ENCODE measurements at regions not wholly inside any gene's neighbourhood (a gene's known extent, or its start where the extent isn't known, plus 50 kb on each side); places are given as distances from the start of the nearest gene placed in this dataset.

GRCh38 chr4:163923092-163923491 lies 428.6 kb downstream of the TMA16 start:
- no peak for TF ChIP-seq EP300 (IDR thresholded peaks at IDR 0.05)
- no peak for TF ChIP-seq POLR2A (IDR thresholded peaks at IDR 0.05)
- TF ChIP-seq POLR2AphosphoS5 (IDR thresholded peaks at IDR 0.05), result no peak
- TF ChIP-seq CTCF (IDR thresholded peaks at IDR 0.05), result no peak
- no peak overlapping the region for H3K4me3 ChIP-seq
- H3K9me3 ChIP-seq, result no peaks in the 10 kb centered on the region
- no peaks in the 10 kb centered on the region for H3K36me3 ChIP-seq
- WGBS, result 82% methylated on average over 2 of the region's 2 CpGs
- H3K4me1 ChIP-seq, result no peaks in the 10 kb centered on the region
- no peak overlapping the region for H3K27ac ChIP-seq
- no peak for DNase-seq (ENCODE audit: low spot score in 2 of 2)
- no peaks in the 10 kb centered on the region for H3K27me3 ChIP-seq

GRCh38 chr4:163930086-163930485 lies 435.6 kb downstream of the TMA16 start:
- TF ChIP-seq POLR2A (IDR thresholded peaks at IDR 0.05), result no peak
- TF ChIP-seq POLR2AphosphoS5 (IDR thresholded peaks at IDR 0.05), result no peak
- no peak for TF ChIP-seq EP300 (IDR thresholded peaks at IDR 0.05)
- no peak for TF ChIP-seq CTCF (IDR thresholded peaks at IDR 0.05)

GRCh38 chr4:163932504-163932903 lies 438.0 kb downstream of the TMA16 start:
- no peak overlapping the region for H3K27ac ChIP-seq
- H3K9me3 ChIP-seq, result no peaks in the 10 kb centered on the region
- 91% methylated on average over 7 of the region's 7 CpGs for WGBS
- H3K36me3 ChIP-seq, result no peaks in the 10 kb centered on the region
- H3K4me1 ChIP-seq, result no peaks in the 10 kb centered on the region
- DNase-seq (ENCODE audit: low spot score in 2 of 2), result peak in 1 of 2 donors; percentile 25
- no peaks in the 10 kb centered on the region for H3K27me3 ChIP-seq
- H3K4me3 ChIP-seq, result no peak overlapping the region
- TF ChIP-seq EP300 (IDR thresholded peaks at IDR 0.05) (no peak), POLR2AphosphoS5 (IDR thresholded peaks at IDR 0.05) (no peak), CTCF (IDR thresholded peaks at IDR 0.05) (no peak)

More at GRCh38 chr4:163930086-163930485, 435.6 kb downstream of the TMA16 start:
- no peak overlapping the region for H3K27ac ChIP-seq
- no peaks in the 10 kb centered on the region for H3K36me3 ChIP-seq
- no peaks in the 10 kb centered on the region for H3K4me1 ChIP-seq
- no peak overlapping the region for H3K4me3 ChIP-seq
- no peak for DNase-seq (ENCODE audit: low spot score in 2 of 2)
- no peaks in the 10 kb centered on the region for H3K9me3 ChIP-seq
- no peaks in the 10 kb centered on the region for H3K27me3 ChIP-seq

GRCh38 chr4:163939597-163939996 lies 445.1 kb downstream of the TMA16 start:
- DNase-seq (ENCODE audit: low spot score in 2 of 2), result no peak
- no peaks in the 10 kb centered on the region for H3K9me3 ChIP-seq
- no peaks in the 10 kb centered on the region for H3K4me1 ChIP-seq

GRCh38 chr4:163941221-163941905 lies 446.9 kb downstream of the TMA16 start:
- Histone ChIP-seq H3K27ac (no peak overlapping the region), H3K9me3 (no peaks in the 10 kb centered on the region), H3K4me3 (no peak overlapping the region), H3K4me1 (no peaks in the 10 kb centered on the region), H3K27me3 (no peaks in the 10 kb centered on the region), H3K36me3 (no peaks in the 10 kb centered on the region)
- DNase-seq (ENCODE audit: low spot score in 2 of 2), result no peak
- 81% methylated on average over 7 of the region's 7 CpGs for WGBS
- TF ChIP-seq EP300 (IDR thresholded peaks at IDR 0.05) (no peak), POLR2A (IDR thresholded peaks at IDR 0.05) (no peak), CTCF (IDR thresholded peaks at IDR 0.05) (no peak), POLR2AphosphoS5 (IDR thresholded peaks at IDR 0.05) (no peak)

More at GRCh38 chr4:163939597-163939996, 445.1 kb downstream of the TMA16 start:
- 83% methylated on average over 1 of the region's 1 CpG for WGBS
- Histone ChIP-seq H3K4me3 (no peak overlapping the region), H3K36me3 (no peaks in the 10 kb centered on the region), H3K27ac (no peak overlapping the region), H3K27me3 (no peaks in the 10 kb centered on the region)
- no peak for TF ChIP-seq POLR2AphosphoS5 (IDR thresholded peaks at IDR 0.05)
- TF ChIP-seq CTCF (IDR thresholded peaks at IDR 0.05), result no peak
- TF ChIP-seq POLR2A (IDR thresholded peaks at IDR 0.05), result no peak
- TF ChIP-seq EP300 (IDR thresholded peaks at IDR 0.05), result no peak

All from suprapubic skin (tissue), 4 donors.